ENCODE measurements at regions not wholly inside any gene's neighbourhood (a gene's known extent, or its start where the extent isn't known, plus 50 kb on each side); places are given as distances from the start of the nearest gene placed in this dataset.
"Not testable (repeated sequence)": the region's sequence is repeated elsewhere in the genome, so short reads cannot be mapped to it uniquely, and the experiment has no call there.

- no peaks in the 10 kb centered on the region for H3K4me1 ChIP-seq
- H3K27me3 ChIP-seq: no peaks in the 10 kb centered on the region
- no peak for DNase-seq
- intact Hi-C loops (cut with DNase I): no loop called here
- WGBS, 2 donors: 81 to 87% methylated on average over 11 of the region's 11 CpGs
- no peaks in the 10 kb centered on the region for H3K9me3 ChIP-seq
- TF ChIP-seq POLR2A (IDR thresholded peaks at IDR 0.05): no peak
- H3K27ac ChIP-seq: no peak overlapping the region
- no peaks in the 10 kb centered on the region for H3K36me3 ChIP-seq
- no peak overlapping the region for H3K4me3 ChIP-seq
These were observed 115.6 kb upstream of the RNF32 start for GRCh38 chr7:156524818-156525597.

GRCh38 chr7:156523447-156524048 is 117.0 kb upstream of the RNF32 start:
- H3K36me3 ChIP-seq: no peaks in the 10 kb centered on the region
- no peak overlapping the region for H3K4me3 ChIP-seq
- intact Hi-C loops (cut with DNase I): no loop called here
- H3K9me3 ChIP-seq: no peaks in the 10 kb centered on the region
- no peaks in the 10 kb centered on the region for H3K27me3 ChIP-seq
- no peaks in the 10 kb centered on the region for H3K4me1 ChIP-seq
- H3K27ac ChIP-seq: no peak overlapping the region
- no peak for TF ChIP-seq POLR2A (IDR thresholded peaks at IDR 0.05)
- TF ChIP-seq CTCF (IDR thresholded peaks at IDR 0.05): no peak
- no peak for DNase-seq
- 83 to 87% methylated on average over 18 to 24 of the region's 24 CpGs for WGBS, 2 donors

- Histone ChIP-seq H3K27me3 (no peaks in the 10 kb centered on the region), H3K4me1 (no peaks in the 10 kb centered on the region), H3K27ac (no peak overlapping the region), H3K36me3 (no peaks in the 10 kb centered on the region), H3K4me3 (no peak overlapping the region), H3K9me3 (no peaks in the 10 kb centered on the region)
- WGBS, 2 donors: 91 to 94% methylated on average over 15 of the region's 17 CpGs
- TF ChIP-seq POLR2A (IDR thresholded peaks at IDR 0.05) (no peak), CTCF (IDR thresholded peaks at IDR 0.05) (no peak)
- DNase-seq: no peak
- intact Hi-C loops (cut with DNase I): no loop called here
These were observed 117.8 kb upstream of the RNF32 start for GRCh38 chr7:156522801-156523200.

GRCh38 chr7:156519070-156519469 is 121.5 kb upstream of the RNF32 start:
- Histone ChIP-seq H3K4me3 (no peak overlapping the region), H3K36me3 (no peaks in the 10 kb centered on the region), H3K9me3 (no peaks in the 10 kb centered on the region), H3K27ac (no peak overlapping the region), H3K4me1 (no peaks in the 10 kb centered on the region), H3K27me3 (no peaks in the 10 kb centered on the region)
- WGBS, 2 donors: 92 to 96% methylated on average over 8 to 10 of the region's 12 CpGs
- no peak for TF ChIP-seq POLR2A (IDR thresholded peaks at IDR 0.05)
- TF ChIP-seq CTCF (IDR thresholded peaks at IDR 0.05): no peak
- intact Hi-C loops (cut with DNase I): no loop called here
- no peak for DNase-seq

- H3K9me3 ChIP-seq: no peaks in the 10 kb centered on the region
These were observed 122.1 kb upstream of the RNF32 start for GRCh38 chr7:156518466-156518865.

GRCh38 chr7:156517858-156518257 is 122.7 kb upstream of the RNF32 start:
- WGBS, 2 donors: 45 to 71% methylated on average over 5 to 7 of the region's 8 CpGs
- H3K27ac ChIP-seq; H3K4me1 ChIP-seq; DNase-seq; H3K4me3 ChIP-seq; H3K27me3 ChIP-seq; intact Hi-C loops (cut with DNase I); H3K36me3 ChIP-seq; H3K9me3 ChIP-seq: not testable (repeated sequence)

More at GRCh38 chr7:156518466-156518865, 122.1 kb upstream of the RNF32 start:
- WGBS, 2 donors: 90 to 94% methylated on average over 6 of the region's 7 CpGs
- H3K27ac ChIP-seq: no peak overlapping the region
- intact Hi-C loops (cut with DNase I): no loop called here
- DNase-seq: no peak
- H3K4me1 ChIP-seq: no peaks in the 10 kb centered on the region
- H3K27me3 ChIP-seq: no peaks in the 10 kb centered on the region
- no peak overlapping the region for H3K4me3 ChIP-seq
- TF ChIP-seq CTCF (IDR thresholded peaks at IDR 0.05): no peak
- no peak for TF ChIP-seq POLR2A (IDR thresholded peaks at IDR 0.05)
- no peaks in the 10 kb centered on the region for H3K36me3 ChIP-seq

All from esophagus squamous epithelium (tissue), 5 donors.